ENCODE measurements at regions not wholly inside any gene's neighbourhood (a gene's known extent, or its start where the extent isn't known, plus 50 kb on each side); places are given as distances from the start of the nearest gene placed in this dataset.
"Not testable (repeated sequence)": the region's sequence is repeated elsewhere in the genome, so short reads cannot be mapped to it uniquely, and the experiment has no call there.

- ATAC-seq: no peak
Measured at GRCh38 chr16:16884451-16884850, 505.5 kb downstream of the NPIPA7 start.

GRCh38 chr16:16887193-16887592 is 508.3 kb downstream of the NPIPA7 start:
- no peak for ATAC-seq

GRCh38 chr16:16890964-16891363 is 512.0 kb downstream of the NPIPA7 start:
- ATAC-seq: no peak

GRCh38 chr16:16904601-16905000 is 525.7 kb downstream of the NPIPA7 start:
- ATAC-seq: no peak

- no peak for ATAC-seq
Measured at GRCh38 chr16:16905850-16906249, 526.9 kb downstream of the NPIPA7 start.

GRCh38 chr16:16907089-16907488 is 528.1 kb downstream of the NPIPA7 start:
- no peak for ATAC-seq

- ATAC-seq: no peak
Measured at GRCh38 chr16:16908077-16908476, 529.1 kb downstream of the NPIPA7 start.

- no peak for ATAC-seq
Measured at GRCh38 chr16:16909126-16909525, 530.2 kb downstream of the NPIPA7 start.

GRCh38 chr16:16910666-16911065 is 531.7 kb downstream of the NPIPA7 start:
- no peak for ATAC-seq

GRCh38 chr16:16915771-16916170 is 536.8 kb downstream of the NPIPA7 start:
- no peak for ATAC-seq

- no peak for ATAC-seq
Measured at GRCh38 chr16:16917191-16917785, 538.3 kb downstream of the NPIPA7 start.

- no peak for ATAC-seq
Measured at GRCh38 chr16:16923479-16923878, 544.5 kb downstream of the NPIPA7 start.

- ATAC-seq: no peak
Measured at GRCh38 chr16:16924613-16925012, 545.7 kb downstream of the NPIPA7 start.

- ATAC-seq: no peak
Measured at GRCh38 chr16:16925432-16925831, 545.3 kb downstream of the XYLT1 start.

GRCh38 chr16:16928532-16929109 is 542.1 kb downstream of the XYLT1 start:
- ATAC-seq: no peak

GRCh38 chr16:16930309-16931000 is 540.3 kb downstream of the XYLT1 start:
- ATAC-seq: no peak

- ATAC-seq: no peak
Measured at GRCh38 chr16:16933861-16934260, 536.9 kb downstream of the XYLT1 start.

- no peak for ATAC-seq
Measured at GRCh38 chr16:16934660-16935059, 536.1 kb downstream of the XYLT1 start.

GRCh38 chr16:16935909-16936308 is 534.9 kb downstream of the XYLT1 start:
- not testable (repeated sequence) for ATAC-seq

- ATAC-seq: no peak
Measured at GRCh38 chr16:16937576-16937975, 533.2 kb downstream of the XYLT1 start.

- ATAC-seq: no peak
Measured at GRCh38 chr16:16938009-16938408, 532.8 kb downstream of the XYLT1 start.

- ATAC-seq: no peak
Measured at GRCh38 chr16:16938980-16939379, 531.8 kb downstream of the XYLT1 start.

GRCh38 chr16:16940351-16940750 is 530.4 kb downstream of the XYLT1 start:
- ATAC-seq: no peak

- not testable (repeated sequence) for ATAC-seq
Measured at GRCh38 chr16:16942849-16943248, 527.9 kb downstream of the XYLT1 start.

All from activated CD4-positive, CD25-positive, alpha-beta regulatory T cell treated with anti-CD3 and anti-CD28 coated beads, Interleukin-2, amount 50 U/mL, for 24 hours (primary cell).